Gastroesophageal sphincter (tissue), 3 donors: ENCODE measurements at regions not wholly inside any gene's neighbourhood (a gene's known extent, or its start where the extent isn't known, plus 50 kb on each side); places are given as distances from the start of the nearest gene placed in this dataset.

Experiments
- EP300 ChIP-seq: sonication (generic); formaldehyde crosslinking; IDR thresholded peaks from one replicate; pipeline ENCODE4 v1.6.1; 2017; ENCODE audit warnings: antibody characterized with exemption, mild to moderate bottlenecking
- TF ChIP-seq, protein P1 (sequence below), 4 experiments: fragments of 200-600 bp in 2 of 4; fragments of 450-650 bp in 2 of 4; sonication (generic) in 1 of 4; IDR thresholded peaks; one replicate each; pipeline ENCODE4 v1.5.1; 2017 to 2019; ENCODE audit warnings: antibody characterized with exemption in 4 of 4, mild to moderate bottlenecking in 2 of 4, moderate library complexity in 2 of 4

DNA sequence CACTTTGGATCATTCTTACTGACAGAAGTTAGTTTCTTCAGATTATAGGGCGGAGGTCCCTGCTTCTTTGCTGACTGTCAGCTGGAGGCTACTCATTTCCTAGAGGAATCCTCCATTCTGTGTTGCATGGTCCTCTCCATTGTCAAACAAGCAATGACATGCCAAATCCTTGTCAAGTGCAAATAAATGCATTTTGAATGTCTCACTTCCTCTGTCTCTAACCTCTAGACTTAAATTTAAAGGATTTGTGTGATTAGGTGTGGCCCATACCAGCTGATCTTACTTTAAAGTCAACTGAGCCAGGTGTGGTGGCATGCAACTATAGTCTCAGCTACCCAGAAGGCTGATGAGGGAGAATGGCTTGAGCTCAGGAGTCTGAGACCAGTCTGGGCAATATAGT lies 458.4 kb upstream of the CCDC179 start:
- TF ChIP-seq, protein P1, sequence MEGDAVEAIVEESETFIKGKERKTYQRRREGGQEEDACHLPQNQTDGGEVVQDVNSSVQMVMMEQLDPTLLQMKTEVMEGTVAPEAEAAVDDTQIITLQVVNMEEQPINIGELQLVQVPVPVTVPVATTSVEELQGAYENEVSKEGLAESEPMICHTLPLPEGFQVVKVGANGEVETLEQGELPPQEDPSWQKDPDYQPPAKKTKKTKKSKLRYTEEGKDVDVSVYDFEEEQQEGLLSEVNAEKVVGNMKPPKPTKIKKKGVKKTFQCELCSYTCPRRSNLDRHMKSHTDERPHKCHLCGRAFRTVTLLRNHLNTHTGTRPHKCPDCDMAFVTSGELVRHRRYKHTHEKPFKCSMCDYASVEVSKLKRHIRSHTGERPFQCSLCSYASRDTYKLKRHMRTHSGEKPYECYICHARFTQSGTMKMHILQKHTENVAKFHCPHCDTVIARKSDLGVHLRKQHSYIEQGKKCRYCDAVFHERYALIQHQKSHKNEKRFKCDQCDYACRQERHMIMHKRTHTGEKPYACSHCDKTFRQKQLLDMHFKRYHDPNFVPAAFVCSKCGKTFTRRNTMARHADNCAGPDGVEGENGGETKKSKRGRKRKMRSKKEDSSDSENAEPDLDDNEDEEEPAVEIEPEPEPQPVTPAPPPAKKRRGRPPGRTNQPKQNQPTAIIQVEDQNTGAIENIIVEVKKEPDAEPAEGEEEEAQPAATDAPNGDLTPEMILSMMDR (IDR thresholded peaks at IDR 0.05) = no peak
- TF ChIP-seq EP300 = no peak
